H1 (cell line): ENCODE measurements at regions not wholly inside any gene's neighbourhood (a gene's known extent, or its start where the extent isn't known, plus 50 kb on each side); places are given as distances from the start of the nearest gene placed in this dataset.

Experiments used
- ATF3 ChIP-seq: IDR thresholded peaks from 2 replicates; pipeline ENCODE4 v1.6.1; 2011; ENCODE audit warnings: low read depth, mild to moderate bottlenecking, low read length; ENCODE audit not compliant: insufficient read depth
- BRCA1 ChIP-seq: IDR thresholded peaks from 2 replicates; pipeline ENCODE4 v1.6.1; 2012; ENCODE audit warnings: low read depth, low read length, improper control_type of control experiment
- CTCF ChIP-seq, 3 experiments: IDR thresholded peaks; 1 replicate in 2 of 3; 2 replicates in 1 of 3; pipeline versions ENCODE4 v1.5.1 to v1.6.1; 2011; ENCODE audit warnings: low read length in 3 of 3, mild to moderate bottlenecking in 3 of 3, inconsistent platforms in 2 of 3, low read depth in 1 of 3, moderate library complexity in 1 of 3; ENCODE audit not compliant: insufficient read depth in 1 of 3; ENCODE audit errors: control extremely low read depth in 1 of 3
- EGR1 ChIP-seq: IDR thresholded peaks from 2 replicates; pipeline ENCODE4 v1.6.1; 2011; ENCODE audit warnings: low read depth, low read length, borderline replicate concordance
- EP300 ChIP-seq, 2 experiments: IDR thresholded peaks; 1 replicate in 1 of 2; 2 replicates in 1 of 2; pipeline ENCODE4 v1.6.1; 2011 to 2012; ENCODE audit warnings: low read depth in 2 of 2, low read length in 2 of 2, mild to moderate bottlenecking in 2 of 2, borderline replicate concordance in 1 of 2, inconsistent platforms in 1 of 2, moderate library complexity in 1 of 2
- JUN ChIP-seq: IDR thresholded peaks from 2 replicates; pipeline ENCODE4 v1.6.1; 2011; ENCODE audit warnings: low read depth, mild to moderate bottlenecking, improper control_type of control experiment, low read length
- MAX ChIP-seq: IDR thresholded peaks from 2 replicates; pipeline ENCODE4 v1.6.1; 2012; ENCODE audit warnings: inconsistent platforms
- POLR2A ChIP-seq, 2 experiments: IDR thresholded peaks; 1 replicate in 1 of 2; 2 replicates in 1 of 2; pipeline ENCODE4 v1.6.1; 2011; ENCODE audit warnings: low read depth in 2 of 2, low read length in 2 of 2, mild to moderate bottlenecking in 2 of 2; ENCODE audit errors: control extremely low read depth in 1 of 2
- POLR2AphosphoS5 ChIP-seq: IDR thresholded peaks from 2 replicates; pipeline ENCODE4 v1.6.1; 2011; ENCODE audit warnings: low read depth, low read length
- SIN3A ChIP-seq, 2 experiments: IDR thresholded peaks in 1 of 2; conservative IDR thresholded peaks in 1 of 2; 2 replicates each; pipeline ENCODE4 v1.6.1; 2011 to 2012; ENCODE audit warnings: low read length in 2 of 2, improper control_type of control experiment in 1 of 2, low read depth in 1 of 2, mild to moderate bottlenecking in 1 of 2
- TAF1 ChIP-seq: IDR thresholded peaks from 2 replicates; pipeline ENCODE4 v1.6.1; 2011; ENCODE audit warnings: mild to moderate bottlenecking, low read depth, low read length
- YY1 ChIP-seq: IDR thresholded peaks from 2 replicates; pipeline ENCODE4 v1.6.1; 2011; ENCODE audit warnings: low read depth, mild to moderate bottlenecking, low read length

GRCh38 chr13:80263745-80264513 lies 77.0 kb downstream of the SPRY2 start:
- TF ChIP-seq CTCF (IDR thresholded peaks at IDR 0.05; ENCODE audit: control extremely low read depth in 1 of 3, insufficient read depth in 1 of 3, low read depth in 1 of 3, low read length in 3 of 3) (no peak), MAX (no peak), TAF1 (no peak), EP300 (IDR thresholded peaks at IDR 0.05; ENCODE audit: borderline replicate concordance in 1 of 2, low read depth in 2 of 2, low read length in 2 of 2) (no peak), POLR2AphosphoS5 (no peak), SIN3A (conservative IDR thresholded peaks at IDR 0.05 in 1 of 2, IDR thresholded peaks at IDR 0.05 in 1 of 2; ENCODE audit: low read depth in 1 of 2, low read length in 2 of 2) (no peak), ATF3 (no peak), POLR2A (IDR thresholded peaks at IDR 0.05; ENCODE audit: control extremely low read depth in 1 of 2, low read depth in 2 of 2, low read length in 2 of 2) (no peak), JUN (no peak), EGR1 (no peak), YY1 (no peak), BRCA1 (no peak)
